ENCODE measurements at regions not wholly inside any gene's neighbourhood (a gene's known extent, or its start where the extent isn't known, plus 50 kb on each side); places are given as distances from the start of the nearest gene placed in this dataset.

DNA sequence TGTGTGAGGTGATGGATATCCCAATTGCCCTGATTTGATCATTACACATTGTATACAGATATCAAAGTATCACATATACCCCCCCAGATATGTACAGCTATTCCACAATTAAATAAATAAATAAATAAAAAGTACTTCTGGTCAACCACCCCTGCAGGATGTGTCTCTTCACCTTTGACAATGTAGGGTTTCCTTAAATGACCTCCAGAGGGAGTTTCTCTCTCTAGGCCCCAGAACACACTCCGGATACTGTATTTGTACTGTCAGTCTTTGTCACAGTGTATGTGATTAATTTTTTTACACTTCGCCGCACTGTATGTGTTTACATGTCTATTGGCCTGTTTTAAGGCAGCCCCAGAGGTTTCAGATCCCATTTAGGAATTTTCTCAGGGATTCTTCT, 123.6 kb downstream of the ADCYAP1R1 start:
- DNase-seq (ENCODE audit: low spot score), result no peak

DNA sequence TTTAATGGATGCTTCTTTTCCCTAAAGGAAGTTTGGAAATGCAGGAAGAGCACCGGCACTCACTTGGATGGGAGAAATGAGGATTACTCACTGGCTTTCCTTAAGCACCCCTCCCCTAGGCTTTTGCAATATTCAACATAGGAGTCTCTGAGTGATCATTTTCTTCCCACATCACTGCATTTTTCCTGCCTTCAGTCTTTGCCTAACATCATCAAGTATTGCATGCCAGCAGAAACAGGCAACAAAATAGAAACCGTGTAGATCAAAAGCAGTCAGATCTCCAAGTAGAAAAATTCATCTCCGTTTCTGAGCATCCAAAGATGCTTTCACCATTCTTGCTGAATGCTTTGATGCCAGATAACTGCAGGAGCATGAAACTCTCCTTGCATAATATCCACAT, 119.9 kb downstream of the ADCYAP1R1 start:
- no peak for DNase-seq (ENCODE audit: low spot score)

DNA sequence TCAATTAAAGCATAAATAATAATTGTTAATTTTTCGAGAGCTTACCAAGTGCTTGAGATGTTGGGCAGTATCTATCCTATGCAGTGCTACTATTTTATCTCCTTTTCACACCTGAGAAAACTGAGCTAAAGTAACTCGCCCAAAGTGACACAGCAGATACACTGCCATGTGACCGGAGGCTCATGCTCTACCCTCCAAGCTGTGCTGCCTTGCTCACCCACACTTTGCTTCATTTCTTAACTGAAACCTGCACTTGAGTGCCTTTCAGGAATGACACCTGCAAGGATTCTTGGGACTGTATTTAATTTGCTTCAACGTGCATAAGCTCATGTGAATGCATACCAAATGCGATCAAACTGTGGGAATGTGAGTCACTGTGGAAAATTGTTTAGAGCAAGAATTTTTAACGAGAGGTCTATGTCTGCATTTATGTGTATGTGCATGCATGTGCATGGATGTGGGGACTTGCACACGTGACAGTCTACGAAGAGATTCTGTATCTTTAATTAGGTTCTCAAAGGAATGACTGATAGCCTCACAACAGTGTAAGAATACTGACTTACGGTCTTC, 119.2 kb downstream of the ADCYAP1R1 start:
- no peak for DNase-seq (ENCODE audit: low spot score)
